Spinal cord (tissue), 9 donors: ENCODE measurements at regions not wholly inside any gene's neighbourhood (a gene's known extent, or its start where the extent isn't known, plus 50 kb on each side); places are given as distances from the start of the nearest gene placed in this dataset.

Experiments
- DNase-seq, 6 donors: peaks; one replicate each; pipeline versions ENCODE4 v3.0.0 to v3.0.0-alpha.2; 2013 to 2015; ENCODE audit warnings: low spot score in 6 of 6, low read depth in 4 of 6
- H3K27ac ChIP-seq: one replicate; pipeline ENCODE4 v1.5.1; 2013; ENCODE audit warnings: low read depth, low read length, control low read depth
- H3K27me3 ChIP-seq: one replicate; pipeline ENCODE4 v1.6.1; 2013; ENCODE audit warnings: low read length; ENCODE audit not compliant: control insufficient read depth, insufficient read depth
- H3K36me3 ChIP-seq: one replicate; pipeline ENCODE4 v1.6.1; 2013; ENCODE audit warnings: low read length; ENCODE audit not compliant: control insufficient read depth, insufficient read depth
- H3K4me1 ChIP-seq: one replicate; pipeline ENCODE4 v1.6.1; 2013; ENCODE audit warnings: low read length; ENCODE audit not compliant: control insufficient read depth, insufficient read depth
- H3K4me3 ChIP-seq: one replicate; pipeline ENCODE4 v1.5.1; 2013; ENCODE audit warnings: low read depth, low read length, control low read depth
- H3K9me3 ChIP-seq: one replicate; pipeline ENCODE4 v1.6.1; 2013; ENCODE audit warnings: low read length; ENCODE audit not compliant: control insufficient read depth, insufficient read depth
- WGBS: methylation state at CpG from one replicate; pipeline ENCODE4 v1.1.5; 2013; ENCODE audit warnings: missing lambda C conversion rate; ENCODE audit not compliant: insufficient coverage; 5-methylcytosine and 5-hydroxymethylcytosine counted together
- donor health status: healthy.

GRCh38 chr22:34427436-34427835 is 507.2 kb upstream of the LARGE1 start:
- Histone ChIP-seq H3K27ac (no peak overlapping the region), H3K4me1 (no peaks in the 10 kb centered on the region), H3K27me3 (no peaks in the 10 kb centered on the region), H3K4me3 (no peak overlapping the region), H3K9me3 (no peaks in the 10 kb centered on the region), H3K36me3 (no peaks in the 10 kb centered on the region)
- 84% methylated on average over 3 of the region's 4 CpGs for WGBS
- no peak for DNase-seq

DNA sequence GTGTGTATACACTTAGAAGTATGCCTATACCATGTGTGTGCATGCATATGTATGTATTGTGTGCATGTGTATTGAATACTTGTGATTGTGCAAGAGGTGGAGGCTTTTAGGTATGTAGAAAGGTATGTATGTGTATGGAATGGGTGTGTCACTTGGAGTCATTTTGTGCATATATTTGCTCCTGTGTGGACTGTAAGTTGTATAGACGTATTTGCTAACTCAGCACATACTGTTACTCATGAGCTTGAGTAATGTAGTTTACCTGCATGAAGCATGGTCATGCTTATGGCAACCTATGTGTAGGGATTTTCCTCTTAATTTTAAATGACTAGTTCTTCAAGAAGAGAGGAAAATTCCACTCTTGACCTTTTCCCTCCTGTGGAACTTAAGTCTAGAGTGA is 507.6 kb upstream of the LARGE1 start:
- no peak overlapping the region for H3K4me3 ChIP-seq
- DNase-seq: no peak
- H3K9me3 ChIP-seq: no peaks in the 10 kb centered on the region
- WGBS: no CpG with 5 or more reads among the region's 1 CpG
- no peaks in the 10 kb centered on the region for H3K36me3 ChIP-seq
- H3K27ac ChIP-seq: no peak overlapping the region
- H3K4me1 ChIP-seq: no peaks in the 10 kb centered on the region
- H3K27me3 ChIP-seq: no peaks in the 10 kb centered on the region

- H3K4me1 ChIP-seq: no peaks in the 10 kb centered on the region
- no peaks in the 10 kb centered on the region for H3K36me3 ChIP-seq
- no peaks in the 10 kb centered on the region for H3K9me3 ChIP-seq
- H3K27me3 ChIP-seq: no peaks in the 10 kb centered on the region
- no peak overlapping the region for H3K4me3 ChIP-seq
- H3K27ac ChIP-seq: no peak overlapping the region
- WGBS: 87% methylated on average over 4 of the region's 5 CpGs
- no peak for DNase-seq
Measured at GRCh38 chr22:34429314-34429713, 509.0 kb upstream of the LARGE1 start.

DNA sequence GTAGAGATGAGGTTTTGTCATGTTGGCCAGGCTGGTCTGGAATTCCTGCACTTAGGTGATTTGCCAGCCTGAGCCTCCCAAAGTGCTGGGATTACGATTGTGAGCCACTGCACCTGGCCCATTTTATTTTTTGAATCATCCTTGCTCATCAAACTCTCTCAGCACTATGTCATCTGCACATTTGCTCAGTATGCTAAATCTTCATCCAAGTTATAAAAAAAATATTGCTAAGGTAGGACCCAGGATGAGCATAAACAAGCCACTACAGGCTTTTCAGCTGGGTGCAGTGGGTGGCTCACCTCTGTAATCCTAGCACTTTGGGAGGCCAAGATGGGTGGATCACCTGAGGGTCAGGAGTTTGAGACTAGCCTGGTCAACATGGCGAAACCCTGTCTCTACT is 510.1 kb upstream of the LARGE1 start:
- Histone ChIP-seq H3K9me3 (no peaks in the 10 kb centered on the region), H3K4me3 (no peak overlapping the region), H3K27ac (no peak overlapping the region), H3K36me3 (no peaks in the 10 kb centered on the region), H3K4me1 (no peaks in the 10 kb centered on the region), H3K27me3 (no peaks in the 10 kb centered on the region)
- 86% methylated on average over 1 of the region's 2 CpGs for WGBS
- no peak for DNase-seq

GRCh38 chr22:34434371-34434770 is 514.1 kb upstream of the LARGE1 start:
- Histone ChIP-seq H3K9me3 (no peaks in the 10 kb centered on the region), H3K4me3 (no peak overlapping the region), H3K27ac (no peak overlapping the region), H3K4me1 (no peaks in the 10 kb centered on the region), H3K27me3 (no peaks in the 10 kb centered on the region), H3K36me3 (no peaks in the 10 kb centered on the region)
- no peak for DNase-seq

DNA sequence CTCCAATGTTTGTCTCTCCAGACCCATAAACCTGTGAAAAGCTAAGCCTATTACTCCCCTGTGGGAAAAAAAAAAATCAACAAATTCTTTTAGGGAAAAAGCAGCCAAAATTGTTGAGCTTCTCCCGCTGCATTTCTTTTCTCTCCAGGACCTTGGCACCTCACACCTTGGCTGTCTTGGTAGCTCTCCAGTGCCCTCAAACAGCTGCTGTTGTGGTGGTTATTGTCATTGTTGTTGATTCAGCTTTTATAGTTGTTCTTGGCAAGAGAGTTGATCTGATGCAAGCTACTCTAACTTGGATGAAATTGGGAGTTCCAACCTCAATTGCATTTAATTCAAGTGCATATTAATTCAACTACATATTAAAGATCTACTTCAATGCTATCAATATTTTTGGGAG is 516.9 kb upstream of the LARGE1 start:
- Histone ChIP-seq H3K9me3 (no peaks in the 10 kb centered on the region), H3K4me1 (no peaks in the 10 kb centered on the region), H3K36me3 (no peaks in the 10 kb centered on the region), H3K4me3 (no peak overlapping the region), H3K27ac (no peak overlapping the region), H3K27me3 (no peaks in the 10 kb centered on the region)
- DNase-seq: no peak
- WGBS: no CpG with 5 or more reads among the region's 1 CpG

DNA sequence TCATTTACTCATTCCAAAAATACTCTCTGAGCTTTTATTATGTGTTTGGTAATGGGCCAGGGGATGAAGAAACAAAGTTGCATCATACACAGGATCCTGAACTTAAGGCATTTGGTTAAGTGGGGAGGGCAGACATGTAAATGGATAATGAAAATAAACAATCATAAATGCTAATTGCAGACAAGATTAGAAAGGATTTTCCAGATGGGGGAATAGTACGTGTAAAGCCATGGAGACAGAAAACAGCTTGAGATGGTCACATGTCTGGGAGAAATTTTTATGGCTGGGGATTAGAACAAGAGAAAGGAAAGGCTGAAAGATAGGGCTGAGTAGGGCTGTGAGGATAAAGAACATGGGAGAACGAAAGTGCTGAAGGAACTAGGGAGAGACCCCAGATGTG is 534.3 kb upstream of the LARGE1 start:
- WGBS: 38% methylated on average over 1 of the region's 2 CpGs

GRCh38 chr22:34462795-34463194 is 542.5 kb upstream of the LARGE1 start:
- H3K36me3 ChIP-seq: no peaks in the 10 kb centered on the region
- no peak overlapping the region for H3K4me3 ChIP-seq
- no peaks in the 10 kb centered on the region for H3K27me3 ChIP-seq
- H3K27ac ChIP-seq: no peak overlapping the region
- DNase-seq: no peak
- no peaks in the 10 kb centered on the region for H3K9me3 ChIP-seq
- 84% methylated on average over 3 of the region's 4 CpGs for WGBS
- no peaks in the 10 kb centered on the region for H3K4me1 ChIP-seq

More for the DNA sequence above, 534.3 kb upstream of the LARGE1 start:
- H3K36me3 ChIP-seq: no peaks in the 10 kb centered on the region
- no peak overlapping the region for H3K4me3 ChIP-seq
- no peaks in the 10 kb centered on the region for H3K27me3 ChIP-seq
- DNase-seq: no peak
- no peaks in the 10 kb centered on the region for H3K9me3 ChIP-seq
- H3K4me1 ChIP-seq: no peaks in the 10 kb centered on the region
- no peak overlapping the region for H3K27ac ChIP-seq

DNA sequence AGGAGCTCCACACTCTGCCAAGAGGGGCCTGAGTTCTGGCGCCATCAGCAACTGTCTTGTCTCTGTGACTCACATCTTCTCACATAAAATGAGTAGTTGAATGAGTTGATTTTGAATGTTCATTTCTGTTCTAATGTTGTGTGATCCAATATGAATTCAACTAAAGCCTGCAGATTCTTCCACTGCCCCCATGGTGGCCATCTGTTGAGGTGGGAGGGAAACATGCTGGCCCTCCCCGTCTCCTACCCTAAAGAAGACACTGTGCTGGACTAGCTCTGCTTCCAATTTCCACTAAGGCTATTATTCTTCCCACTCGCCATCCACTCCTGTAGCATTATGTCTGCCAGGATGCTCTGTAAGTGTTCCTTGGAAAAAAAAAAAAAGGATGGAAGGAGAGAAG is 555.6 kb upstream of the LARGE1 start:
- H3K27me3 ChIP-seq: no peaks in the 10 kb centered on the region
- WGBS: no CpG with 5 or more reads among the region's 3 CpGs
- no peak overlapping the region for H3K4me3 ChIP-seq
- H3K9me3 ChIP-seq: no peaks in the 10 kb centered on the region
- no peak overlapping the region for H3K27ac ChIP-seq
- H3K36me3 ChIP-seq: no peaks in the 10 kb centered on the region
- DNase-seq: no peak
- H3K4me1 ChIP-seq: no peaks in the 10 kb centered on the region

- WGBS: no CpG with 5 or more reads among the region's 2 CpGs
- H3K9me3 ChIP-seq: peaks cover 1% of the 10 kb centered on the region
- no peak overlapping the region for H3K27ac ChIP-seq
- DNase-seq: no peak
- no peaks in the 10 kb centered on the region for H3K36me3 ChIP-seq
- H3K4me1 ChIP-seq: no peaks in the 10 kb centered on the region
- H3K27me3 ChIP-seq: no peaks in the 10 kb centered on the region
- H3K4me3 ChIP-seq: no peak overlapping the region
Measured at GRCh38 chr22:34476762-34477161, 556.5 kb upstream of the LARGE1 start.
